HG03108 (cell line): ENCODE measurements at regions not wholly inside any gene's neighbourhood (a gene's known extent, or its start where the extent isn't known, plus 50 kb on each side); places are given as distances from the start of the nearest gene placed in this dataset.

Experiments used
- ATAC-seq: cut with Tn5 transposase; IDR thresholded peaks from one replicate; pipeline ENCODE4 v1.9.1; 2021; ENCODE audit warnings: moderate library complexity; ENCODE audit not compliant: unreplicated experiment

DNA sequence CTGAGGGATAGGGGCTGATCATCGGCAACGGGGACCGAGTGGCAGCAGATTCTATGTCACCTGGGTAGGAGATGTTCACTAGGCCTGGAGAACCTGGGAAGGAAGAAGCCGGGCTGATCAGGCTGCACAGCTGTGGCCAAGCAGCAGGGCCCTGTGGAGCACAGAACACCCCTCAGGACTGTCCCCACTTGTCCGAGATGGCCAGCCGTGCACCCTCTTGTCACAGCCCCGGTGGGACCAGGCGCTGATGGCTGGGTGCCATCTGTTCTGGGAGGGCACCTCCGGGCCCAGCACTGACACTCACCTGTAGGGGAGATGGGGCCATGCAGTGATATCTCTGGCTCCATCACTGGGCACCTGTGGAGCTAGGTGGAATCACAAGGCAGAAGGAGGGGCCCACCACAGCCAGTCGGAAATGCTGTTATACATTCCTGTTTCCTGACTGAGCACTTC, 217.9 kb upstream of the RAB6C start:
- ATAC-seq, result no peak

GRCh38 chr2:129762386-129763189, 216.9 kb upstream of the RAB6C start:
- no peak for ATAC-seq

- no peak for ATAC-seq
Measured at GRCh38 chr2:129763190-129763846, 216.1 kb upstream of the RAB6C start.

DNA sequence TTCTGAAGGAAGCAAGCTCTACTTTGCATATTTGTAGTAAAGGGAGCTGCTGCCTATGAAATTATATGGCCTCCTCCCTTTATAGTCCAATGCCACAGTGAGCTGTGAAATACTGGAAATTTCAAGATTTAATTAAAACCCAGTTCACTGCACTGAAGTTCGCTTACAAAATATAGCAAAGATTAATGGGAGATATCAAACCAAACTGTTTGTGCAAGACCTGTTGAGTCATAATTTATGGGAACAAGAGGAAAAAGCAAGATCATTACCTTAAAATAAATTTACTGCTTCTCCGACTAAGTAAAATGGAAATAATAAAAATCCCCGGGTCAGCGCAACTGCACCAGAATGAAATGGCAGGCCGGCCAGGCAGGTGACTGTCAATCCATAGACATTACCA, 215.5 kb upstream of the RAB6C start:
- no peak for ATAC-seq

DNA sequence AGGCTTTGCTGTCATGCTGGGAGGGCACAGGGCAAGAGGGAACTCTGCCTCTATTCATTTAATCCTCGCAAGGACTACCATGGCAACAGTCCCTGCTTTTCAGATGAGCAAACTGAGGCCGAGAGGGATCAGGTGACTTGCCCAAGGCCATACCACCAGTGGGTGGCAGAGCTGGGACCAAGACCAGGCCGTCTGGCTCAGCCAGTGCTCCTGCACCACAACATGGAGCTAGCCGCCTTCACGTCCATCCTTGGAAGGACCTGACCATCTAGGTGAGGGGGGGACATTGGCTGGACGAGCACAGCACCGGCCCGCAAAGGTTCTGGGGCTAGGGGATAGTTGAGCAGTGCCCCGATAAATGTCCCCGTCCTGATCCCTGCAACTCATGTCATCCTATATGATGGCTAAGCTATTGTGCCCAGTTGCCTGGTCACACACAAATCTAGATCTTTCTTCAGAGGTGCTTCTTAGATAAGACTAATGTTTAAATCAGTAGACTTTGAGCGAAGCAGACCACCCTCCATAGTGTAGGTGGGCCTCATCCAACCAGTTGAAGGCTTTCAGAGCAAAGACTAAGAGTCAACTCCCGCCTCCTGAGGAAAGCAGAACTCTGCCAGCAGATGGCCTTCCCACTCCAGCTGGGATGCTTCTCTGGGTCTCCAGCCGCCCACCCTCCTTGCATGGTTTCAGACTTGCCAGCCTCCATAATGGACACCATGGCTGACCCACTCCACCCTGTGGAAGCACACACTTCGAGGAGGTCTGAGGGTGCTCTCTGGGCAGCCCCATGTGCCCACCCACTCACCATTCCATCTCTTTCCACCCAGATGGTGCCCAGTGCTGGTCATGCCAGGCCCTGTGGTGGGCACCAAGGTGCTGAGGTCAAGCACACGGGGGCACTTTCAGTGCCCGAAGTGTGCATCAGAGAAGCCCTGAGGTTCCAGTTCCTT, 214.8 kb upstream of the RAB6C start:
- no peak for ATAC-seq

- ATAC-seq, result no peak
Measured at GRCh38 chr2:129765326-129765677, 214.2 kb upstream of the RAB6C start.

DNA sequence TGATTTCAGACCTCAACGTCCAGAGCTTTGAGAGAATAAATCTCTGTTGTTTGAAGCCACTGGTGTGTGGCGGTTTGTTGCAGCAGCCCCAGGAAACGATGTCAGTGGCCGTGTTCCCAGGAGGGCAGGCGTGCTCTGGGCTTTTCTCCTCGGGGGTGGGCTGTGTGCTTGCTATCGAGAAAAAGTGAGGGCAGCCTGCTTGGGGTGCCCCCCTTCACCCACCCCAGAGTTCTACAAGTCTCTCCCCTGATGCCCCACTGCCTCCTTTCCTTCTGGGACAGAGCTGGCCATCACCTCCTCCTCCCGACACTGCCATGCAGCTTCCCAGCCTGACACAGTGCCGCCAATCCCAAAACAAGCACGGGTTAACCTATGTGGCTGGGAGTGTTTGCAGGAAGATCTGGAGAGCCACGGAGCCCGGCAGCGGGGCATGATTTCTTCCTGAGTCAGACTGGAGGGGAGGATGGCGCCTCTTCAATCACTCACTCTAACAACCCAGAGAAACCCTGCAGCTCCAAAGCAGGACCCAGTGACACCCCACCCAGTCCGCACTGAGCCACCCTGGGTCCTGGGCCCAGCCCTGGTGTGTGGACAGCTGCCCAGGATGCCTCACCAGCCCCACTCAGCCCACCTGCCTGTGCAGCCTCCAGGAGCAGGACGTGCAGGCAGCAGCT, 213.7 kb upstream of the RAB6C start:
- no peak for ATAC-seq

- no peak for ATAC-seq
Measured at GRCh38 chr2:129766374-129766993, 213.0 kb upstream of the RAB6C start.

- ATAC-seq, result no peak
Measured at GRCh38 chr2:129767346-129768035, 212.0 kb upstream of the RAB6C start.

GRCh38 chr2:129768036-129768386, 211.5 kb upstream of the RAB6C start:
- ATAC-seq, result no peak

GRCh38 chr2:129768485-129769184, 210.8 kb upstream of the RAB6C start:
- ATAC-seq, result no peak

- no peak for ATAC-seq
Measured at GRCh38 chr2:129769185-129769991, 210.1 kb upstream of the RAB6C start.

DNA sequence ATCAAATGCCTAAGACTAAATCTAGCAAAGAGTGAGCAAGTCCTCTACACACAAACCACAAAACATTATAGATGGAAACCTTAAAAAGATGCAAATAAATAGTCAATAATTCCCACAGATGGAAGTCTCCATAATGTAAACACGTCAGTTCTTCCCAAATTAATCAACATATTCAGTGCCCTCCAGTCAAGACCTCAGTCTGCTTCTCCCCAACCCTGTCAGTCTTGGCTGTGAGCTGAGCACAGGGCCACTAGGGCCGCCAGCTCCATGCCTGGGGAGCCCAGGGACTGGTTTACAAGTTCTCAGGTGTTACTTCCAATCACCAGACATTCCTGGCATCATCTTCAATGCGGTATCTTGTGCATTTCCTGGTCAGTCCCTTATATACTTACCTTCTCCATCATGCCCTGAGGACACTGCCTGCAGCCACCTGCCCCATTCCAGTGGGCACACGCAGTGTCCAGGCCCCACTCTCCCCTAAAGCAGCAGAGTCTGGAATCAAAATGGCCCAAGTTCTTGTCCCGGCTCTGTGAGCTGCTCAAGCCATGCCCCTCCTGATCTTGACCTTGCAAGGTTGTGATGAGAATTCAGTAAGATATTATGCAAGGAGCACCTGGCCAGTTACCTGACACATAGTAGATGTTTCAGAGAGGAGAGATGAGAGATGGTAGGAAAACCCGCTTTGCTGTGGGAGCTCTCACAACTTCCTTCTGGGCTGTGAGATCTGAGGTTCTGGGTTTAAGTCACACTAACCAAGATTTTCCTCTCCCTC, 207.9 kb upstream of the RAB6C start:
- ATAC-seq, result no peak

- no peak for ATAC-seq
Measured at GRCh38 chr2:129772190-129772579, 207.3 kb upstream of the RAB6C start.

GRCh38 chr2:129775952-129776653, 203.4 kb upstream of the RAB6C start:
- ATAC-seq, result no peak

GRCh38 chr2:129777146-129777545, 202.3 kb upstream of the RAB6C start:
- ATAC-seq, result no peak
